Stimulated activated CD4-positive, alpha-beta T cell treated with anti-CD3 and anti-CD28 coated beads, Interleukin-2, amount 100 ng/mL, for 4 hours (primary cell): ENCODE measurements at regions not wholly inside any gene's neighbourhood (a gene's known extent, or its start where the extent isn't known, plus 50 kb on each side); places are given as distances from the start of the nearest gene placed in this dataset.
A peak's percentile ranks its signal among the peaks of the same experiment; 100 is the strongest.

Experiments
- DNase-seq: peaks from one replicate; pipeline ENCODE4 v3.0.0-alpha.2; 2020; ENCODE audit warnings: low read depth

DNA sequence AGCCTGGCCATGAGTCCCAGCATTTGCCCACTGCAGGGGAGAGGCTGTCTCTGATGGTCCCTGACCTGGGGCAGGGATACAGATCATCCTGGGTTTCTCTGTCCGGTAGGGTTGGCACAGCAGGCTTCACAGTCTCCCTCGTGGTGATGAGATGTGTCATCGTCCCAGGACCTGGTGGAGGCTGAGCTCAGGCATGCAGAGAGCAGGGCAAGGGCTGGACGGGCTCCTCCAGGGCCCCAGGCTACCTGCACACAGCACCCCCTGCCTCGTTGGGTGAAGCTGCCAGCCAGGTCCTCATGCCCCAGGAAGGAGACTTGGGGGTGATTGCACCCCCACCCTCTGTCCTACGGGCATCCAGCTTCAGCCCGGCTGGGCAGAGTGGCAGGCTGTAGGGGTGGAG lies 155.8 kb upstream of the GSE1 start:
- no peak for DNase-seq

DNA sequence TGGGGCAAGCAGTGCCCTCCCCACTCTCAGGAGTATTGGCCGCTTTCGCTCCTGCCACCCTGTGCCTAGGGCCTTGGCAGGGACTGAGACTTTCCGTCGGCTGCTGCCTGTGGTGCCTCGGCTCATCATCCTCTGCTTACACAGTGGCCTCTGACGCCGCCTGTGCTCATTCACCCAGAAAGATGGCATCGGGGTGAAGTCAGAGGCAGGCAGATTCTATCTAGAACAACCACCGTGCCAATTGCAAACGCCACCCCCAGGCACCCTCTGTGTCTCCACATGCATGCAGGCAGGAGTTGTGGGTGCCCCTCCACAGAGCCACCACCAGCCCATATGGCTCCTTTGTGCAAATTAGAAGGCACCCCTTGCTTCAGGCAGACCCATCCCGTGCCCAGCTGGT lies 154.2 kb upstream of the GSE1 start:
- no peak for DNase-seq

- no peak for DNase-seq
Measured at GRCh38 chr16:85459529-85460251, 153.4 kb upstream of the GSE1 start.

GRCh38 chr16:85460252-85461021 lies 152.7 kb upstream of the GSE1 start:
- no peak for DNase-seq

GRCh38 chr16:85461022-85461813 lies 151.9 kb upstream of the GSE1 start:
- no peak for DNase-seq

GRCh38 chr16:85461814-85462713 lies 151.1 kb upstream of the GSE1 start:
- peak; percentile 33 for DNase-seq

DNA sequence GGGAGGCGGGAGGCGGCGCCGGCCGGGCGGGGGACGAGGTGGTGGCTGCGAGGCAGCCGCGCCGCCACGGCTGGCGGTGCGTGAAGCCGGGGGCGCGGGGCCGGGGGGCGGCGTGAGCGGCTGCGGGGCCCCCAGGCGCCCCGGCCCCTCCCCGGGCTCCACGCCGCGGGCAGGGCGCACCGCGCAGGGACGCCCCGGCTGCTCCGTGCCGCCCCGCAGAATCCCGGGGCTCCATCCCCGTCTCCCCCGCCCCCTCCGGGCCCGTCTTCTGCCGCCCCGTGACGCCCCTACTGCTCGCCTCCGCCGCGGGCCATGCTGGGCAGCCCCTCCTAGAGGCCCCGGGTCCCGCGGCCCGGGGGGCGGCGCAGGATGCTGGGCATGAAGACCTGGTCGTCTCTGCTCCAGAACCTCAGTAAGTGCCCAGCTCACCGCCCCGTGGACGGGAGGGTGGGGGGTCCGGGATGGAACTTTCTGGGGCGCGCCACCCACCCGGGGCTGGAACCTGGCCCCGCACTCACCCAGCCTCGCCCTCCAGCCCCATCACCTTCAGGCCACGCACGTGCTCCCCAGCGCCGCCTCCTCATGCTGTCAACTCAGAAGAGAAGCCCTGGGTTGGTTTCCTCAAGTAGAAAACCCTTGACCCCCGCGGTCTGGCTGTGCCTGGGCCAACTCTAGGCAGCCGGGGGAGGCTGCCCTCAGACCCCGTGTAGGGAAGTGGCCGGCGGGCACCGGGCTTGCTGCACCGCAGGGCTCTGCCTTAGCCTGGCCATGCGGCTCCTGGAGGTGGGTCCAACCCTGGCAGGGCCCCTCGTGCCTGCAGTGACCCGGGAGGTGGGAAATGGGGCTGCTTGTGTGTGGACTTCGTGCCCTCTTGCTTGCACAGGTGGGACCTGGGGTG lies 150.2 kb upstream of the GSE1 start:
- no peak for DNase-seq

DNA sequence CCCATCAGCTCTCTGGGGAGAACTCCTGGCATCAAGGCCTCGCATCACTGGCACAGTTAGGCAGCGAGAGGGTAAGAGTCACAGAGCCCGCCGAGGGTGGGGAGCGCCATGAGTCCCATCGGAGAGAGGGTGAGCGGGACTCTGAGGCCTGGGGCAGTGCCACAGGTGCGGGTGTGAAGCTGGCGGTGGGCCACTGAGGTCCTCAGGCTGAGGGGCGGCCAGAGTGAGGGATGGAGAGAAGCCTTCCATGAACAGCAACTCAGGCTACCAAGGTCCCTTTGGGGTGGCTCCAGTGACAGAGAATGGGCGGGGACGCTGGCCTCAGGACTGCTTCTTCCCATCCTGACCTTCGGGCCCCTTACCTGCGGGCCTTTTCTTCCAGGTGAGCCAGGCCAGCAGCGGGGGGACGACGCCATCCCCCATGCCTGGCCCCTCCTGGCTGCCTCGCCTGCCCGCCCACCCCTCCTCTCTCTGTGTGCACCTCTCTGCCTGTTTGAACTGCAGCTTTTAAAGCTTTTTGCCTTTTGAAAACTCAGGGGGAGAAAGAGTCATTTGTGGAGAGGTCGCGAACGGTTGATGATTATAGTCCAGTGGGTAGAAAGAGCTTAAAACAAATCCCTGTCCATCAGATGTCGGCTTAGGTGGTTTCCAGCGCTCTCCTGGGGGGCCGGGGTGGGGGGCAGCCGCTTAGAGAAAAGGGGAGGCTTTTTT lies 149.3 kb upstream of the GSE1 start:
- DNase-seq: no peak

DNA sequence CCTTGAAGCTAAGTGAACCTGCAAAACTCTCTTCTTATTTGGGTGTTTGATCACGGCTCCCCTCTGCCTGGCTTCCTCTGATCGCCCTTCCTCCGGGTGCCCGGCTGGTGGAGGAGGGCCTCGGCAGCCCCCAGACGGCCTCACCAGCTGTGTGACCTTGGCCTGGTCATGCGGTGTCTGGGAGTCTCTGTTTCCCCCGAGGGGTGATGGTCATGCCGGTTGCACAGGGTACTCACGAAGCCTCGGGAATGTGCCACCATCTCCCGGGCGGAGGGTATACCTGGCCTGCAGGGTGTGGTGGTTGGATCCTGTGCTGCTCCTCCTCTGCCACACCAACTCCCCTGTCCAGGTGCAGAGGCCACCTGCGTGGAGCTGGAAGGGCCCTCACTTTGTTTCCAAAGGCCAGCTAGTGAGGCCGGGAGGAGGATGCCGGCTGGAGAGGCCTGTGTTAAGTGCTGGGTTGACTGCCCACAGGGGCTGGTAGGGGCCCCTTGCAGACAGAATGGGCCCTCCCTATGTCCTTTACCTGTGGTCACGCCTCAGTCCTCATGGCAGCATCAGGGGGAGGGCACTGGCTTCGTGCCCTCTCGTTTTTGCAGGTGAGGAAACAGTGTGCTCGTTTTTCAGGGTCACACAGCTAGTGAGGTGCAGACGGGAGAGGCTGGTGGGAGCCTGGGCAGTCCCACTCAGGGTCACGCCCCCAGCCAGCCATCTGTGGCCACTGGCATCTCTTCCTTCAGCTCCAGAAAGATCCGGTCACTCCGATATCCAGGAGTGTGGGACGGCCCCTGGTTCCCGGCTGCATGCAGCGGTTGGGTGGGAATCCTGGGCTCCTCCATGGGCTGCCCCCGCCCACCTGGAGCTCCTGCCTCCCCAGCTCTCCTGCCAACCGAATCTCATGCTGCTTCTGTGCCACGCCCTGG lies 148.5 kb upstream of the GSE1 start:
- DNase-seq: no peak

DNA sequence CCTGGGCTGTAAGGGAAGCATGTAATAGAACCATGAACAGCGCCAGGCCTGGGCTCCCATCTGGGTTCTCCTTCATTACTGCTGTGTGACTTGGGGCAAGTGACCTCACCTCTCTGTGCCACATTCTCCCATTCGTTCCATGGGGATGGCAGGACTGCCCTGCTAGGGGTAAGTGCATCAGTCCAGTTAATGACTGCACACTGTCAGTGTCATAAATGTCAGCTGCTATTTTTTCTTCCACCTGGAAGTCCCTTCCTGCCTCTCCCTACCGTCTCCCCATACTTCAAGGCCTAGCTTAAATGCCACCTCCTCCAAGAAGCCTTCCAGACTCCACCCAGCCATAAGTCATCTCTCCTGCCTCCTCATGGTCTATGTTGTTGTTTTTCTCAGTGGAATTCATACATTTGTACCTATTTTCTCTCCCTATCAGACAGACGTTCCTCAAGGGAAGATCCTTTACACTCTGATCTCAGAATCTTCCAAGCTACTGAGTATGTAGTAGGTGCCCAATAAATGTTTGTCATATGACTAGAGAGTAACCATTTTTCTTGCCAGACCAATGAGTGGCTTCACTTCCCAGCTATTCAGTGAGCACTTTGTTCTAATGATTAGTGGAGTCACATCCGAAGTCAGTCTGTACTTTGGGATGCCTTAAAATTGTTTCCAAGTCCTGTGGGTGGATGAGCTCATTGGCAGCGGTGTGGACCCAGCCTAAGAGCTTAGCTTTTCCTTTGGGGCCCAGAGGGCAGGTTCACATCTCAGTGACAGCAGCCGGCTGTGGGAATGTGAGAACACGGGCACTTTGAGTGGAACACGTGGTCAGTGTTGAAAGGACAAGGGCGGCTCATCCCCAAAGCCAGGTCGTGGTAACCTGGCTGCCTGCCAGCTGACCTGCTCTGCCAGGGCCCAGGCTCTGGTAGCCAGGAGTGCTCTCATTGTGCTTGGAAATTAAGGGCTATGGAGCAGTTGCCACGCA lies 147.5 kb upstream of the GSE1 start:
- no peak for DNase-seq

GRCh38 chr16:85466304-85466700 lies 146.8 kb upstream of the GSE1 start:
- no peak for DNase-seq

GRCh38 chr16:85466989-85467388 lies 146.1 kb upstream of the GSE1 start:
- no peak for DNase-seq

- DNase-seq: no peak
Measured at GRCh38 chr16:85469929-85470590, 143.1 kb upstream of the GSE1 start.

DNA sequence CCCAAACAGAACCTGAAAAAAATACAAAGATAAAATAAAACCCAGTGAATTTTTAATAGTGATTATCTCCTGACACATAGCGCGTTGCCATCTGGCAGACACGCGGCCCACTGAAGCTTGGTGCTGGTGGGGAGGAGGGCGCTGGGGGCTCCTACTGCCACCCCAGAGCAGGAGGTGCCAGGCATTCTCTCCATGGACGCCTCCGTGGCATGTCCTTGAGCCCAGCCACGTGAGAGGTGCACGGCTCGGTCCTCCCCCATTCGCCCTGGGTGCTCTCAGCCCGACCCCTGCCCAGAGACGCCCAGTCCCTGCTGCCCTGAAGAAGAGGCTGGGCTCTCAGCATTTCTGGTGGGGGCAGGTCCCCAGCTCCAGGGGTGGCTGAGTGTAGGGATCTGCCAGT lies 142.2 kb upstream of the GSE1 start:
- no peak for DNase-seq

DNA sequence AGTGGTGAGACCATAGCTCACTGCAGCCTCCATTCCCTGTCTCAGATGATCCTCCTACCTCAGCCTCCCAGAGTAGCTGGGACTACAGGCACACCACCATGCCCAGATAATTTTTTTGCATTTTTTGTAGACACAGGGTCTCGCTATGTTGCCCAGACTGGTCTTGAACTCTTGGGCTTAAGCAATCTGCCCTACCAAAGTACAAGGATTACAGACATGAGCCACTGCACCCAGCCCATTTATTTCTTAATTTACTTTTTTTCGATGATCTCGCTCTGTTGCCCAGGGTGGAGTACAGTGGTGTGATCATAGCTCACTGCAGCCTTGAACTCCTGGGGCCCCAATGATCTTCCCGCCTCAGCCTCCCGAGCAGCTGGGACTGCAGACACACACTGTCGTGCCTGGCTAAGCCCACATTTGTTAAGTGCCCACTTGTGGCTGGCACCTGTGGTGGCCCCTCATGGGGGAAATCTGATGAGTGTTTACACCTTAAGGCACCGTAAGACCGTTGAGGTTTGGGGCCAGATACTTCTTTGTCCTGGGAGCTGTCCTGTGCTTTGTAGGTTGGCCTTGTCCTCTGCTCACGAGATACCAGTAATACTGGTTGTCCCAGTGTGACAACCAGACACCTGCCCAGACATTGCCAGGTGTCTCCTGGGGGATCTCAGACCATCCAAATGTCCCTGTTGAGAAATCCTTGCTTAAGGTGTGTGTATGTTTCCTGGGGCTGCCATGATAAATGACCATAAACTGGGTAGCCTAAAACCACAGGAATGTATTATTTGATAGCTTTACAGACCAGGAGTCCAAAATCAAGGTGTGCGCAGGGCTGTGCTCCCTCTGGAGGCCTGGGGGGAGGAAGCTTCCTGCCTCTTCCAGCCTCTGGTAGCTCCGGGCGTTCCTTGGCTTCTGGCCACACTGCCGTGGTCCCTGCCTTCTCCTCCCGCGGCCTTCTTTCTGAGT lies 141.4 kb upstream of the GSE1 start:
- no peak for DNase-seq

- no peak for DNase-seq
Measured at GRCh38 chr16:85472514-85472913, 140.6 kb upstream of the GSE1 start.
